Thyroid gland (tissue), 4 donors: ENCODE measurements at regions not wholly inside any gene's neighbourhood (a gene's known extent, or its start where the extent isn't known, plus 50 kb on each side); places are given as distances from the start of the nearest gene placed in this dataset.

Experiments
- DNase-seq, 2 donors: peaks; one replicate each; pipeline ENCODE4 v3.0.0-alpha.2; 2019
- H3K27ac ChIP-seq, 3 donors: fragments of 200-600 bp; sonication (generic); 1 replicate in 2 of 3; 2 replicates in 1 of 3; pipeline ENCODE4 v1.5.1; 2016 to 2019; ENCODE audit warnings: mild to moderate bottlenecking in 1 of 3, moderate library complexity in 1 of 3
- H3K27me3 ChIP-seq: fragments of 200-600 bp; sonication (generic); one replicate; pipeline ENCODE4 v1.5.1; 2019
- H3K36me3 ChIP-seq, 2 donors: fragments of 200-600 bp; sonication (generic); one replicate each; pipeline ENCODE4 v1.5.1; 2016 to 2019
- H3K4me1 ChIP-seq, 2 donors: fragments of 200-600 bp; sonication (generic); one replicate each; pipeline ENCODE4 v1.5.1; 2017 to 2019
- H3K4me3 ChIP-seq, 3 donors: fragments of 200-600 bp; sonication (generic); replicated peaks in 1 of 3; 1 replicate in 2 of 3; 2 replicates in 1 of 3; pipeline ENCODE4 v1.5.1; 2016; ENCODE audit warnings: mild to moderate bottlenecking in 1 of 3
- H3K9me3 ChIP-seq: fragments of 200-600 bp; sonication (generic); one replicate; pipeline ENCODE4 v1.5.1; 2017
- CTCF ChIP-seq, 6 experiments: fragments of 200-600 bp in 3 of 6; fragments of 450-650 bp in 3 of 6; sonication (generic) in 3 of 6; IDR thresholded peaks; one replicate each; pipeline ENCODE4 v1.5.1; 2016 to 2019; ENCODE audit warnings: antibody characterized with exemption in 6 of 6, mild to moderate bottlenecking in 2 of 6, inconsistent platforms in 1 of 6, moderate library complexity in 1 of 6
- POLR2A ChIP-seq, 2 donors: fragments of 450-650 bp; IDR thresholded peaks; one replicate each; pipeline ENCODE4 v1.6.1; 2017; ENCODE audit warnings: antibody characterized with exemption in 2 of 2, mild to moderate bottlenecking in 2 of 2, moderate library complexity in 1 of 2
- WGBS, 2 donors: methylation state at CpG; one replicate each; pipeline ENCODE4 v1.1.5; 2017; 5-methylcytosine and 5-hydroxymethylcytosine counted together
- intact Hi-C: fragments of 100-400 bp; cut with DNase I; formaldehyde crosslinking; loops from one replicate; pipeline ENCODE4 v1.15.1; 2023

GRCh38 chr15:62843311-62843710 is 199.2 kb upstream of the TPM1 start:
- intact Hi-C loops = loop anchor here (5.0 kb wide), 1 partner anchor 249 kb away; no protein-coding TSS in a partner anchor
- WGBS, 2 donors = 71 to 84% methylated on average over 2 to 5 of the region's 5 CpGs
- H3K9me3 ChIP-seq = no peaks in the 10 kb centered on the region
- no peak for TF ChIP-seq CTCF (IDR thresholded peaks at IDR 0.05)
- no peak for TF ChIP-seq POLR2A (IDR thresholded peaks at IDR 0.05)
- H3K4me3 ChIP-seq = no peak overlapping the region
- no peaks in the 10 kb centered on the region for H3K4me1 ChIP-seq
- no peak for DNase-seq
- H3K36me3 ChIP-seq = peaks cover 8 to 22% of the 10 kb centered on the region in 2 donors
- H3K27me3 ChIP-seq = no peaks in the 10 kb centered on the region
- no peak overlapping the region for H3K27ac ChIP-seq

- intact Hi-C loops = loop anchor here (5.0 kb wide), 1 partner anchor 248 kb away; no protein-coding TSS in a partner anchor
- 69 to 75% methylated on average over 9 to 10 of the region's 10 CpGs for WGBS, 2 donors
- Histone ChIP-seq H3K4me3 (no peak overlapping the region), H3K36me3 (peaks cover 8 to 11% of the 10 kb centered on the region in 2 donors), H3K4me1 (no peaks in the 10 kb centered on the region), H3K27me3 (no peaks in the 10 kb centered on the region), H3K9me3 (no peaks in the 10 kb centered on the region), H3K27ac (no peak overlapping the region)
- TF ChIP-seq POLR2A (IDR thresholded peaks at IDR 0.05) = no peak
- TF ChIP-seq CTCF (IDR thresholded peaks at IDR 0.05) = no peak
- no peak for DNase-seq
Observed at GRCh38 chr15:62844564-62845240, 197.8 kb upstream of the TPM1 start.

GRCh38 chr15:62845241-62846126 is 197.1 kb upstream of the TPM1 start:
- intact Hi-C loops = no loop called here
- Histone ChIP-seq H3K4me1 (no peaks in the 10 kb centered on the region), H3K36me3 (peaks cover 7 to 8% of the 10 kb centered on the region in 2 donors), H3K27ac (no peak overlapping the region), H3K9me3 (no peaks in the 10 kb centered on the region), H3K27me3 (no peaks in the 10 kb centered on the region), H3K4me3 (no peak overlapping the region)
- TF ChIP-seq POLR2A (IDR thresholded peaks at IDR 0.05) (no peak), CTCF (IDR thresholded peaks at IDR 0.05) (no peak)
- DNase-seq = no peak
- WGBS, 2 donors = 53 to 60% methylated on average over 9 to 12 of the region's 12 CpGs

GRCh38 chr15:62846131-62846804 is 196.3 kb upstream of the TPM1 start:
- no peak overlapping the region for H3K27ac ChIP-seq
- intact Hi-C loops = no loop called here
- no peaks in the 10 kb centered on the region for H3K9me3 ChIP-seq
- no peaks in the 10 kb centered on the region for H3K27me3 ChIP-seq
- no peaks in the 10 kb centered on the region for H3K4me1 ChIP-seq
- H3K36me3 ChIP-seq = peaks cover 0 to under 1% of the 10 kb centered on the region in 2 donors
- TF ChIP-seq CTCF (IDR thresholded peaks at IDR 0.05) (no peak), POLR2A (IDR thresholded peaks at IDR 0.05) (no peak)
- WGBS, 2 donors = 86 to 92% methylated on average over 10 of the region's 10 CpGs
- DNase-seq = no peak
- no peak overlapping the region for H3K4me3 ChIP-seq
